Gastroesophageal sphincter (tissue), 3 donors: ENCODE measurements at regions not wholly inside any gene's neighbourhood (a gene's known extent, or its start where the extent isn't known, plus 50 kb on each side); places are given as distances from the start of the nearest gene placed in this dataset.

Experiments used
- EP300 ChIP-seq: sonication (generic); formaldehyde crosslinking; IDR thresholded peaks from one replicate; pipeline ENCODE4 v1.6.1; 2017; ENCODE audit warnings: antibody characterized with exemption, mild to moderate bottlenecking
- POLR2AphosphoS5 ChIP-seq: sonication (generic); formaldehyde crosslinking; IDR thresholded peaks from one replicate; pipeline ENCODE4 v1.6.1; 2017; ENCODE audit warnings: antibody characterized with exemption
- TF ChIP-seq, protein P1 (sequence below), 4 experiments: fragments of 200-600 bp in 2 of 4; fragments of 450-650 bp in 2 of 4; sonication (generic) in 1 of 4; IDR thresholded peaks; one replicate each; pipeline ENCODE4 v1.5.1; 2017 to 2019; ENCODE audit warnings: antibody characterized with exemption in 4 of 4, mild to moderate bottlenecking in 2 of 4, moderate library complexity in 2 of 4

DNA sequence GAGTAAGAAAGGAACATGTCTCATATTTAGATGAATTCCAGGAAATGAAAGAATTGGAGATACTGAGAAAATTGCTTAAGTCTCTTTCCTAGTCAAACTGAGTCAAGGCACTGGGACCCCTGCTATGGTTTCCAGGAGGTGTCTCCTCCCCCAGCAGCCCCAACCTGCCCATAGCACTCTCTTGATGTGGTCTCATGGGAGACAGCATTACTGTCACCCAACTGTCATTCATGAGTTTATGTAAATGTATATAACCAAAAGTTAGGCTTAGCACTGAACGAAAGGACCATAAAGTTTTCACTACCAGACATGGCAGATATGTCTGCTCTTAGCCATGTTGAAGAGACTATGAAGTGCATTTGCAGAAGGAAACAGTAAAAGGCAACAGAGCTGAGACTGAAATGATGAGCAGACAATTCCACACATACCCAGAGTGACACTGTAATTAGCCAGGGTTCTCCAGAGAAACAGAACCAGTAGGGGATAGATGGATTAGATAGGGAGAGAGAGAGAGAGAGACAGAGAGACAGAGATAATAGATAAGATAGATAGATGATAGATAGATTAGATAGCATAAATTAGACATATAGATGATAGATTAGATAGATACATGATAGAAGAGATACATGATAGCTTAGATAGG lies 328.1 kb downstream of the BRD1 start:
- TF ChIP-seq, protein P1, sequence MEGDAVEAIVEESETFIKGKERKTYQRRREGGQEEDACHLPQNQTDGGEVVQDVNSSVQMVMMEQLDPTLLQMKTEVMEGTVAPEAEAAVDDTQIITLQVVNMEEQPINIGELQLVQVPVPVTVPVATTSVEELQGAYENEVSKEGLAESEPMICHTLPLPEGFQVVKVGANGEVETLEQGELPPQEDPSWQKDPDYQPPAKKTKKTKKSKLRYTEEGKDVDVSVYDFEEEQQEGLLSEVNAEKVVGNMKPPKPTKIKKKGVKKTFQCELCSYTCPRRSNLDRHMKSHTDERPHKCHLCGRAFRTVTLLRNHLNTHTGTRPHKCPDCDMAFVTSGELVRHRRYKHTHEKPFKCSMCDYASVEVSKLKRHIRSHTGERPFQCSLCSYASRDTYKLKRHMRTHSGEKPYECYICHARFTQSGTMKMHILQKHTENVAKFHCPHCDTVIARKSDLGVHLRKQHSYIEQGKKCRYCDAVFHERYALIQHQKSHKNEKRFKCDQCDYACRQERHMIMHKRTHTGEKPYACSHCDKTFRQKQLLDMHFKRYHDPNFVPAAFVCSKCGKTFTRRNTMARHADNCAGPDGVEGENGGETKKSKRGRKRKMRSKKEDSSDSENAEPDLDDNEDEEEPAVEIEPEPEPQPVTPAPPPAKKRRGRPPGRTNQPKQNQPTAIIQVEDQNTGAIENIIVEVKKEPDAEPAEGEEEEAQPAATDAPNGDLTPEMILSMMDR (IDR thresholded peaks at IDR 0.05), result no peak
- no peak for TF ChIP-seq EP300
- no peak for TF ChIP-seq POLR2AphosphoS5
